NB4 (cell line): ENCODE measurements at regions not wholly inside any gene's neighbourhood (a gene's known extent, or its start where the extent isn't known, plus 50 kb on each side); places are given as distances from the start of the nearest gene placed in this dataset.

Experiments used
- DNase-seq: peaks from one replicate; pipeline ENCODE4 v3.0.0; 2010; ENCODE audit warnings: low read depth
- H3K4me3 ChIP-seq: one replicate; pipeline ENCODE4 v1.5.1; 2011; ENCODE audit warnings: mild to moderate bottlenecking, low read depth, low read length, moderate library complexity
- MAX ChIP-seq: IDR thresholded peaks from 2 replicates; pipeline ENCODE4 v1.6.1; 2011; ENCODE audit warnings: low read depth, low read length
- MYC ChIP-seq: IDR thresholded peaks from 2 replicates; pipeline ENCODE4 v1.6.1; 2011; ENCODE audit warnings: low read depth, low read length
- POLR2A ChIP-seq: IDR thresholded peaks from 2 replicates; pipeline ENCODE4 v1.6.1; 2011; ENCODE audit warnings: mild to moderate bottlenecking; ENCODE audit not compliant: insufficient read length; ENCODE audit errors: extremely low read depth
- TF ChIP-seq, protein P1 (sequence below): IDR thresholded peaks from one replicate; pipeline ENCODE4 v1.5.1; 2012; ENCODE audit warnings: low read depth, low read length

- H3K4me3 ChIP-seq = no peak overlapping the region
- TF ChIP-seq POLR2A (no peak), MAX (no peak), MYC (no peak)
- TF ChIP-seq, protein P1, sequence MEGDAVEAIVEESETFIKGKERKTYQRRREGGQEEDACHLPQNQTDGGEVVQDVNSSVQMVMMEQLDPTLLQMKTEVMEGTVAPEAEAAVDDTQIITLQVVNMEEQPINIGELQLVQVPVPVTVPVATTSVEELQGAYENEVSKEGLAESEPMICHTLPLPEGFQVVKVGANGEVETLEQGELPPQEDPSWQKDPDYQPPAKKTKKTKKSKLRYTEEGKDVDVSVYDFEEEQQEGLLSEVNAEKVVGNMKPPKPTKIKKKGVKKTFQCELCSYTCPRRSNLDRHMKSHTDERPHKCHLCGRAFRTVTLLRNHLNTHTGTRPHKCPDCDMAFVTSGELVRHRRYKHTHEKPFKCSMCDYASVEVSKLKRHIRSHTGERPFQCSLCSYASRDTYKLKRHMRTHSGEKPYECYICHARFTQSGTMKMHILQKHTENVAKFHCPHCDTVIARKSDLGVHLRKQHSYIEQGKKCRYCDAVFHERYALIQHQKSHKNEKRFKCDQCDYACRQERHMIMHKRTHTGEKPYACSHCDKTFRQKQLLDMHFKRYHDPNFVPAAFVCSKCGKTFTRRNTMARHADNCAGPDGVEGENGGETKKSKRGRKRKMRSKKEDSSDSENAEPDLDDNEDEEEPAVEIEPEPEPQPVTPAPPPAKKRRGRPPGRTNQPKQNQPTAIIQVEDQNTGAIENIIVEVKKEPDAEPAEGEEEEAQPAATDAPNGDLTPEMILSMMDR = no peak
- DNase-seq = no peak
Observed at GRCh38 chr7:84502239-84502638, 307.6 kb upstream of the SEMA3A start.

- DNase-seq = no peak
- TF ChIP-seq MAX = no peak
- no peak for TF ChIP-seq MYC
- no peak overlapping the region for H3K4me3 ChIP-seq
Observed at GRCh38 chr7:84497873-84498272, 303.3 kb upstream of the SEMA3A start.

- no peak for TF ChIP-seq POLR2A
- TF ChIP-seq, protein P1 = no peak
- TF ChIP-seq MYC = no peak
- no peak for TF ChIP-seq MAX
- H3K4me3 ChIP-seq = no peak overlapping the region
- DNase-seq = no peak
Observed at GRCh38 chr7:84495128-84495527, 300.5 kb upstream of the SEMA3A start.

GRCh38 chr7:84492098-84493034 is 297.8 kb upstream of the SEMA3A start:
- TF ChIP-seq MYC (no peak), POLR2A (no peak), MAX (no peak)
- TF ChIP-seq, protein P1 = no peak
- no peak overlapping the region for H3K4me3 ChIP-seq
- no peak for DNase-seq

GRCh38 chr7:84490661-84491060 is 296.1 kb upstream of the SEMA3A start:
- TF ChIP-seq POLR2A (no peak), MAX (no peak), MYC (no peak)
- TF ChIP-seq, protein P1 = no peak
- no peak overlapping the region for H3K4me3 ChIP-seq
- DNase-seq = no peak

DNA sequence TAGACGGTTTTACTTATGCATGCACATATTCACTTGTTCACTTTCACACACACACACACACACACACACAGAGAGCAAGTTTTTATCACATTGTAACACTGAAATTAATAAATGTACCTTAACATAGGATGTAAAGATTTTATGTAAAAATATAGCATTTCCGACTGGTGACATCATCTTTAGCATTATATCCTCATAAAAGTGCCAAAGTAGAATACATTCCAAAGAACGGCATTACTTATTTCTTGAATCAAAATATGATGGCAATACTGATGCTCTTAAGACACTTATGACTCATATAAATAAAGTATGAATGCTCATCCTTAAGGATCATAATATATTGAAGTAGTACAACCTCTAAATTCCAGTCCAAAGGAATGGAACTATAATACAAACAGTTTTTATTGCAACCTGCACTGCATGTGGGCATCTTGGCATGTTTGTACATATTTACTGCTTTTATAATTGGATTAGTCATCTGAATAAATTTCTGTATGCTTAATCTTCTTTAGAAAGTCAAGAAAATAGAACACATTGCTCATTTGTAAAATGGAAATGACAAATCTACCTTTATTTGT is 290.0 kb upstream of the SEMA3A start:
- H3K4me3 ChIP-seq = no peak overlapping the region
- DNase-seq = no peak
- TF ChIP-seq MAX (no peak), MYC (no peak), POLR2A (no peak)
- TF ChIP-seq, protein P1 = no peak
